ENCODE measurements at regions not wholly inside any gene's neighbourhood (a gene's known extent, or its start where the extent isn't known, plus 50 kb on each side); places are given as distances from the start of the nearest gene placed in this dataset.

- no peak overlapping the region for H2BK20ac ChIP-seq (ENCODE audit: low read depth, low read length)
- BruUV-seq (replicated peaks) = no TSS peak
- intact Hi-C loops (cut with micrococcal nuclease) (no loop called here), in situ Hi-C loops (cut with MboI; ENCODE audit: low sequenced_read_pairs) (no loop called here), dilution Hi-C loops (cut with HindIII; ENCODE audit: low sequenced_read_pairs, unreplicated experiment) (no loop called here)
- no peak overlapping the region for H3K4me2 ChIP-seq (ENCODE audit: low read depth, low read length)
- no peaks in the 10 kb centered on the region for H3K27me3 ChIP-seq (ENCODE audit: control insufficient read depth, insufficient read depth, low read length)
- no peak overlapping the region for H2AK9ac ChIP-seq (replicated peaks; ENCODE audit: low read depth, low read length, poor library complexity)
- no peak overlapping the region for H3K27ac ChIP-seq (ENCODE audit: insufficient read depth, low read length)
- POLR2A ChIA-PET (ENCODE audit: unreplicated experiment) = no interaction called here
- CTCF ChIA-PET = no interaction called here
- no peak overlapping the region for H3K9ac ChIP-seq (ENCODE audit: low read depth, low read length)
- no peak overlapping the region for H3K18ac ChIP-seq (ENCODE audit: low read depth, low read length)
- WGBS, 2 experiments (ENCODE audit: extremely low coverage in 2 of 2, insufficient read length in 1 of 2) = no CpG with 5 or more reads among the region's 1 CpG
- H3K4me1 ChIP-seq (ENCODE audit: control insufficient read depth, insufficient read depth, low read length) = no peaks in the 10 kb centered on the region
- H2BK15ac ChIP-seq (ENCODE audit: low read depth, low read length) = no peak overlapping the region
- no peak overlapping the region for H4K8ac ChIP-seq (ENCODE audit: low read depth in 2 of 2, low read length in 2 of 2)
- H3K4me3 ChIP-seq (ENCODE audit: insufficient read depth, low read depth, low read length) = no peak overlapping the region
- H4K91ac ChIP-seq (ENCODE audit: insufficient read depth, low read depth, low read length) = no peak overlapping the region
- no peaks in the 10 kb centered on the region for H3K79me1 ChIP-seq (ENCODE audit: low read depth in 1 of 2, low read length in 2 of 2)
- H3K9me3 ChIP-seq (ENCODE audit: control insufficient read depth, insufficient read depth, low read length) = 0 out of 2 replicates have a peak, but pooled peaks cover 3% of the 10 kb centered on the region
- no peak overlapping the region for H3K4ac ChIP-seq (ENCODE audit: low read depth, low read length)
- no peak overlapping the region for H4K5ac ChIP-seq (ENCODE audit: low read depth, low read length)
- no peak for TF ChIP-seq CTCF (conservative IDR thresholded peaks at IDR 0.05; ENCODE audit: low read depth, low read length)
- no peak for TF ChIP-seq RAD21 (IDR thresholded peaks at IDR 0.05; ENCODE audit: low read length)
- TF ChIP-seq RCOR1 (IDR thresholded peaks at IDR 0.05; ENCODE audit: insufficient replicate concordance, low read length) = no peak
- TF ChIP-seq ELK1 (IDR thresholded peaks at IDR 0.05; ENCODE audit: borderline replicate concordance, low read depth, low read length) = no peak
- no peak for TF ChIP-seq MXI1 (IDR thresholded peaks at IDR 0.05; ENCODE audit: borderline replicate concordance, low read depth, low read length)
- no peak for TF ChIP-seq MAZ (IDR thresholded peaks at IDR 0.05; ENCODE audit: borderline replicate concordance, low read depth, low read length)
- TF ChIP-seq CEBPB (IDR thresholded peaks at IDR 0.05; ENCODE audit: low read depth, low read length) = no peak
- no peak for TF ChIP-seq CHD1 (IDR thresholded peaks at IDR 0.05; ENCODE audit: low read depth, low read length)
- no peak for TF ChIP-seq FOS (IDR thresholded peaks at IDR 0.05; ENCODE audit: low read depth, low read length)
- TF ChIP-seq POLR2A (IDR thresholded peaks at IDR 0.05; ENCODE audit: low read depth, low read length) = no peak
- no peak for TF ChIP-seq SMC3 (IDR thresholded peaks at IDR 0.05; ENCODE audit: low read depth, low read length)
- no peak for TF ChIP-seq USF2 (IDR thresholded peaks at IDR 0.05; ENCODE audit: low read depth, low read length)
- no peak for TF ChIP-seq NFE2L2 (IDR thresholded peaks at IDR 0.05; ENCODE audit: low read depth, low read length)
- no peak for TF ChIP-seq BHLHE40 (IDR thresholded peaks at IDR 0.05; ENCODE audit: low read depth, low read length)
- TF ChIP-seq RFX5 (IDR thresholded peaks at IDR 0.05; ENCODE audit: low read depth, low read length) = no peak
- TF ChIP-seq MAFK (IDR thresholded peaks at IDR 0.05; ENCODE audit: low read depth, low read length) = no peak
- no peak overlapping the region for H2BK5ac ChIP-seq (ENCODE audit: low read depth, low read length, poor library complexity, severe bottlenecking)
- no peaks in the 10 kb centered on the region for H3K9me1 ChIP-seq (ENCODE audit: insufficient read depth, low read length)
- no peak overlapping the region for H2BK120ac ChIP-seq (ENCODE audit: low read depth, low read length)
- no peak overlapping the region for H3K23ac ChIP-seq (ENCODE audit: low read depth, low read length)
- H3K36me3 ChIP-seq (ENCODE audit: control insufficient read depth, insufficient read depth, low read length) = no peaks in the 10 kb centered on the region
- H2AK5ac ChIP-seq (ENCODE audit: low read depth, low read length) = no peak overlapping the region
- ATAC-seq (ENCODE audit: low read depth) = no peak
- no peaks in the 10 kb centered on the region for H4K20me1 ChIP-seq (ENCODE audit: insufficient read depth, low read length)
- no peak overlapping the region for H3K14ac ChIP-seq (replicated peaks; ENCODE audit: low read depth, low read length)
- H3K56ac ChIP-seq (ENCODE audit: extremely low read depth, insufficient read depth, low read length) = no peak overlapping the region
- no peak for DNase-seq
- H2AFZ ChIP-seq (replicated peaks; ENCODE audit: low read length, poor library complexity) = no peak overlapping the region
Measured at GRCh38 chr10:111186358-111186757, 109.5 kb downstream of the ADRA2A start.
